HG02973 (cell line): ENCODE measurements at regions not wholly inside any gene's neighbourhood (a gene's known extent, or its start where the extent isn't known, plus 50 kb on each side); places are given as distances from the start of the nearest gene placed in this dataset.
"Not testable (repeated sequence)": the region's sequence is repeated elsewhere in the genome, so short reads cannot be mapped to it uniquely, and the experiment has no call there.

ENCODE experiments used
- ATAC-seq: cut with Tn5 transposase; IDR thresholded peaks from one replicate; pipeline ENCODE4 v1.9.1; 2021; ENCODE audit warnings: moderate library complexity; ENCODE audit not compliant: unreplicated experiment

- ATAC-seq = no peak
Measured at GRCh38 chr1:213572912-213573647, 414.7 kb upstream of the PROX1 start.

- ATAC-seq = no peak
Measured at GRCh38 chr1:213573648-213574009, 414.1 kb upstream of the PROX1 start.

GRCh38 chr1:213582976-213583567 lies 404.7 kb upstream of the PROX1 start:
- no peak for ATAC-seq

- ATAC-seq = no peak
Measured at GRCh38 chr1:213584272-213584671, 403.5 kb upstream of the PROX1 start.

GRCh38 chr1:213585402-213585801 lies 402.4 kb upstream of the PROX1 start:
- no peak for ATAC-seq

- no peak for ATAC-seq
Measured at GRCh38 chr1:213585959-213586586, 401.7 kb upstream of the PROX1 start.

GRCh38 chr1:213586587-213586972 lies 401.2 kb upstream of the PROX1 start:
- ATAC-seq = no peak

- ATAC-seq = no peak
Measured at GRCh38 chr1:213596729-213597128, 391.0 kb upstream of the PROX1 start.

GRCh38 chr1:213598263-213598662 lies 389.5 kb upstream of the PROX1 start:
- no peak for ATAC-seq

- no peak for ATAC-seq
Measured at GRCh38 chr1:213600879-213601278, 386.9 kb upstream of the PROX1 start.

- not testable (repeated sequence) for ATAC-seq
Measured at GRCh38 chr1:213601705-213602104, 386.1 kb upstream of the PROX1 start.

GRCh38 chr1:213602796-213603486 lies 384.8 kb upstream of the PROX1 start:
- no peak for ATAC-seq

- ATAC-seq = no peak
Measured at GRCh38 chr1:213604477-213604876, 383.3 kb upstream of the PROX1 start.

GRCh38 chr1:213605732-213606131 lies 382.0 kb upstream of the PROX1 start:
- no peak for ATAC-seq

- ATAC-seq = no peak
Measured at GRCh38 chr1:213606252-213606820, 381.4 kb upstream of the PROX1 start.

GRCh38 chr1:213613549-213613948 lies 374.2 kb upstream of the PROX1 start:
- no peak for ATAC-seq

GRCh38 chr1:213615226-213615916 lies 372.4 kb upstream of the PROX1 start:
- ATAC-seq = no peak

- ATAC-seq = no peak
Measured at GRCh38 chr1:213617133-213617532, 370.6 kb upstream of the PROX1 start.

GRCh38 chr1:213618094-213618493 lies 369.7 kb upstream of the PROX1 start:
- no peak for ATAC-seq

GRCh38 chr1:213619026-213619425 lies 368.7 kb upstream of the PROX1 start:
- no peak for ATAC-seq

- ATAC-seq = no peak
Measured at GRCh38 chr1:213621077-213621476, 366.7 kb upstream of the PROX1 start.
